ENCODE measurements at regions not wholly inside any gene's neighbourhood (a gene's known extent, or its start where the extent isn't known, plus 50 kb on each side); places are given as distances from the start of the nearest gene placed in this dataset.

- ATAC-seq (no peak), DNase-seq (ENCODE audit: low spot score) (no peak)
- no peak overlapping the region for H2AFZ ChIP-seq
- H3K4me1 ChIP-seq (ENCODE audit: insufficient read depth): no peaks in the 10 kb centered on the region
- H3K36me3 ChIP-seq (ENCODE audit: insufficient read depth): no peaks in the 10 kb centered on the region
- no peak overlapping the region for H3K4me3 ChIP-seq
- Mint-ChIP-seq H3K27ac (no peak overlapping the region; the same call in 1 of the 2 replicates), H3K4me1 (peaks cover 2% of the 10 kb centered on the region; the same call in 1 of the 3 replicates), H3K36me3 (ENCODE audit: low read depth) (no peaks in the 10 kb centered on the region), H3K9me3 (no peaks in the 10 kb centered on the region), H3K4me3 (no peak overlapping the region), H3K27me3 (ENCODE audit: insufficient read depth, low read depth, poor library complexity) (no peaks in the 10 kb centered on the region)
- H3K27me3 ChIP-seq (ENCODE audit: insufficient read depth): no peaks in the 10 kb centered on the region
- no peaks in the 10 kb centered on the region for H3K79me2 ChIP-seq (replicated peaks; ENCODE audit: insufficient read depth)
- TF ChIP-seq NANOG (IDR thresholded peaks at IDR 0.05; ENCODE audit: borderline replicate concordance) (no peak), JUNB (IDR thresholded peaks at IDR 0.05; ENCODE audit: unreplicated experiment) (no peak), CTCF (conservative IDR thresholded peaks at IDR 0.05; ENCODE audit: low read depth in 2 of 2) (no peak), EZH2 (IDR thresholded peaks at IDR 0.05; ENCODE audit: low read depth, unreplicated experiment) (no peak), ZNF462 (CRISPR knock-in tag; IDR thresholded peaks at IDR 0.05) (no peak)
- no peaks in the 10 kb centered on the region for H3K9me2 ChIP-seq (ENCODE audit: insufficient read depth)
- H3F3A ChIP-seq (replicated peaks; ENCODE audit: low read depth): no peaks in the 10 kb centered on the region
- no peak overlapping the region for H3K4me2 ChIP-seq
- H3K27ac ChIP-seq (ENCODE audit: low read depth): no peak overlapping the region
- H4K20me1 ChIP-seq (replicated peaks; ENCODE audit: insufficient read depth): no peaks in the 10 kb centered on the region
Measured at GRCh38 chr4:62640296-62640695, 1440.2 kb downstream of the ADGRL3 start.
